Mononuclear cell (primary cell): ENCODE measurements at regions not wholly inside any gene's neighbourhood (a gene's known extent, or its start where the extent isn't known, plus 50 kb on each side); places are given as distances from the start of the nearest gene placed in this dataset.

ENCODE experiments used
- H3K27me3 ChIP-seq: 2 replicates; pipeline ENCODE4 v1.6.0; 2011; ENCODE audit warnings: low read length, control low read depth; ENCODE audit not compliant: insufficient read depth
- H3K4me1 ChIP-seq: 2 replicates; pipeline ENCODE4 v1.5.1; 2011; ENCODE audit warnings: mild to moderate bottlenecking, low read length, control low read depth; ENCODE audit not compliant: insufficient read depth
- H3K4me3 ChIP-seq: 2 replicates; pipeline ENCODE4 v1.5.1; 2011; ENCODE audit warnings: mild to moderate bottlenecking, low read length, moderate library complexity
- H3K9me3 ChIP-seq: 2 replicates; pipeline ENCODE4 v1.5.1; 2011; ENCODE audit warnings: low read depth, mild to moderate bottlenecking, control low read depth, low read length

GRCh38 chr11:106415510-106415909 lies 338.0 kb downstream of the AASDHPPT start:
- H3K4me3 ChIP-seq = no peak overlapping the region
- H3K4me1 ChIP-seq = no peaks in the 10 kb centered on the region
- no peaks in the 10 kb centered on the region for H3K9me3 ChIP-seq
- no peaks in the 10 kb centered on the region for H3K27me3 ChIP-seq

- H3K4me1 ChIP-seq = no peaks in the 10 kb centered on the region
- H3K9me3 ChIP-seq = peaks cover 4% of the 10 kb centered on the region
- no peak overlapping the region for H3K4me3 ChIP-seq
- H3K27me3 ChIP-seq = no peaks in the 10 kb centered on the region
Measured at GRCh38 chr11:106418791-106419190, 341.3 kb downstream of the AASDHPPT start.

- Histone ChIP-seq H3K27me3 (no peaks in the 10 kb centered on the region), H3K4me1 (no peaks in the 10 kb centered on the region), H3K9me3 (peaks cover 4% of the 10 kb centered on the region), H3K4me3 (no peak overlapping the region)
Measured at GRCh38 chr11:106420048-106420665, 342.7 kb downstream of the AASDHPPT start.

- Histone ChIP-seq H3K9me3 (peaks cover 4% of the 10 kb centered on the region), H3K4me3 (no peak overlapping the region), H3K27me3 (no peaks in the 10 kb centered on the region), H3K4me1 (no peaks in the 10 kb centered on the region)
Measured at GRCh38 chr11:106420686-106421085, 343.2 kb downstream of the AASDHPPT start.

- Histone ChIP-seq H3K4me3 (no peak overlapping the region), H3K9me3 (peaks cover 4% of the 10 kb centered on the region), H3K27me3 (no peaks in the 10 kb centered on the region), H3K4me1 (no peaks in the 10 kb centered on the region)
Measured at GRCh38 chr11:106421676-106422292, 344.3 kb downstream of the AASDHPPT start.

GRCh38 chr11:106422583-106422982 lies 345.1 kb downstream of the AASDHPPT start:
- Histone ChIP-seq H3K4me3 (no peak overlapping the region), H3K4me1 (no peaks in the 10 kb centered on the region), H3K9me3 (peaks cover 4% of the 10 kb centered on the region), H3K27me3 (no peaks in the 10 kb centered on the region)

- peaks cover 4% of the 10 kb centered on the region for H3K9me3 ChIP-seq
- H3K4me1 ChIP-seq = no peaks in the 10 kb centered on the region
- no peaks in the 10 kb centered on the region for H3K27me3 ChIP-seq
- no peak overlapping the region for H3K4me3 ChIP-seq
Measured at GRCh38 chr11:106424111-106424510, 346.6 kb downstream of the AASDHPPT start.

- H3K4me3 ChIP-seq = no peak overlapping the region
- H3K4me1 ChIP-seq = no peaks in the 10 kb centered on the region
- no peaks in the 10 kb centered on the region for H3K27me3 ChIP-seq
- H3K9me3 ChIP-seq = peaks cover 4% of the 10 kb centered on the region
Measured at GRCh38 chr11:106425819-106426218, 348.4 kb downstream of the AASDHPPT start.

- Histone ChIP-seq H3K27me3 (no peaks in the 10 kb centered on the region), H3K9me3 (peaks cover 4% of the 10 kb centered on the region), H3K4me1 (no peaks in the 10 kb centered on the region), H3K4me3 (no peak overlapping the region)
Measured at GRCh38 chr11:106426696-106427095, 349.2 kb downstream of the AASDHPPT start.

GRCh38 chr11:106427736-106428135 lies 350.3 kb downstream of the AASDHPPT start:
- peaks cover 4% of the 10 kb centered on the region for H3K9me3 ChIP-seq
- H3K4me3 ChIP-seq = no peak overlapping the region
- H3K4me1 ChIP-seq = no peaks in the 10 kb centered on the region

GRCh38 chr11:106442032-106442431 lies 364.6 kb downstream of the AASDHPPT start:
- H3K4me1 ChIP-seq = no peaks in the 10 kb centered on the region
- no peak overlapping the region for H3K4me3 ChIP-seq
- no peaks in the 10 kb centered on the region for H3K27me3 ChIP-seq
- no peaks in the 10 kb centered on the region for H3K9me3 ChIP-seq

More at GRCh38 chr11:106427736-106428135, 350.3 kb downstream of the AASDHPPT start:
- H3K27me3 ChIP-seq = no peaks in the 10 kb centered on the region

- Histone ChIP-seq H3K9me3 (no peaks in the 10 kb centered on the region), H3K4me3 (no peak overlapping the region), H3K4me1 (no peaks in the 10 kb centered on the region), H3K27me3 (no peaks in the 10 kb centered on the region)
Measured at GRCh38 chr11:106446302-106446701, 368.8 kb downstream of the AASDHPPT start.

GRCh38 chr11:106446955-106447354 lies 369.5 kb downstream of the AASDHPPT start:
- no peaks in the 10 kb centered on the region for H3K4me1 ChIP-seq
- no peaks in the 10 kb centered on the region for H3K9me3 ChIP-seq
- H3K27me3 ChIP-seq = no peaks in the 10 kb centered on the region
- no peak overlapping the region for H3K4me3 ChIP-seq

- Histone ChIP-seq H3K9me3 (no peaks in the 10 kb centered on the region), H3K4me3 (no peak overlapping the region), H3K27me3 (no peaks in the 10 kb centered on the region), H3K4me1 (no peaks in the 10 kb centered on the region)
Measured at GRCh38 chr11:106447631-106448191, 370.2 kb downstream of the AASDHPPT start.

GRCh38 chr11:106449763-106450162 lies 372.3 kb downstream of the AASDHPPT start:
- Histone ChIP-seq H3K27me3 (no peaks in the 10 kb centered on the region), H3K4me3 (no peak overlapping the region), H3K9me3 (no peaks in the 10 kb centered on the region), H3K4me1 (no peaks in the 10 kb centered on the region)
